SK-N-MC (cell line): ENCODE measurements at regions not wholly inside any gene's neighbourhood (a gene's known extent, or its start where the extent isn't known, plus 50 kb on each side); places are given as distances from the start of the nearest gene placed in this dataset.

ENCODE experiments used
- EZH2 ChIP-seq: fragments of 200-600 bp; sonication (generic); IDR thresholded peaks from one replicate; pipeline ENCODE4 v1.6.1; 2017; ENCODE audit warnings: antibody characterized with exemption
- FOXP2 ChIP-seq: optimal IDR thresholded peaks from 2 replicates; pipeline ENCODE3; 2011; ENCODE audit warnings: mild to moderate bottlenecking, moderate library complexity; ENCODE audit not compliant: insufficient read depth; ENCODE audit errors: extremely low read length, control extremely low read depth
- POLR2AphosphoS5 ChIP-seq: IDR thresholded peaks from 2 replicates; pipeline ENCODE4 v1.6.1; 2012; ENCODE audit warnings: mild to moderate bottlenecking, low read depth, low read length, borderline replicate concordance

DNA sequence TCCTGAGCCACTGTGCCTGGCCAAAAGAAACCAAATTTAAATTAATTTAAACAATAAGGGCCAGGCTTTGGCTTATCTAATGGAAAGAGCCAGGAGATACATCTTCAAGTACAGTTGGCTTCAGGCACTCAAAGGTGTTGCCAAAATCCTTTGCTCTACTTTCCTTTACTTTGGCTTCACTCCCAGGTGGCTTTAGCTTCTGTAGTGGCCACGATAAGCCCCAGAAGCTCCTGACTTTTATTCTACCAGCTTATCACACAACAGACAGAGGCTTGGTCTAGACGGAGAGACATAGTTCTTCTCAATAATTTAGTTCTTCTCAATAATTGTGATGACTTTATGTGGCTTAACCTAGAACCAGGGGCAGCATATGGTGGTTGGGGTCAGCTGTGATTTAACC lies 211.2 kb upstream of the LNX1 start:
- TF ChIP-seq POLR2AphosphoS5: no peak
- no peak for TF ChIP-seq EZH2
- TF ChIP-seq FOXP2: no peak
